Hematopoietic multipotent progenitor cell treated with erythropoietin and hydrocortisone succinate and interleukin-3 and kit ligand, for 6 days (in vitro differentiated cells): ENCODE measurements at regions not wholly inside any gene's neighbourhood (a gene's known extent, or its start where the extent isn't known, plus 50 kb on each side); places are given as distances from the start of the nearest gene placed in this dataset.

Source experiments
- DNase-seq: peaks from one replicate; pipeline ENCODE4 v3.0.0-alpha.2; 2015

DNA sequence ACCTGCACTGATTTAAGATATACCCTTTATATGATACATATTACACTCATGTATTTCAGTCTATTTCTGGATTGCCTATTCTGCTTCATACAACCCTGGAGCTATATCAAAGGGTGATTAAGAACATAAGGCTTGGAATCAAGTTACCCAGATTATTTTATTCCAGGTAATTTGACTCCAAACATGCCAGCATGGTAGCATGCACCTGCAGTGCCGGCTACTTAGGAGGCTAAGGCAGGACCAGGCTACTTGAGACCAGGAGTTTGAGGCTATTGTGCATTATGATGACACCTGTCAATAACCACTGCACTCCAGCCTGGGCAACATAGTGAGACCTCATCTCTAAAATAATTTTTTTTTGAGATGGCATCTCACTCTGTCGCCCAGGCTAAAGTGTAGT is 50.4 kb upstream of the NEO1 start:
- DNase-seq, result no peak

DNA sequence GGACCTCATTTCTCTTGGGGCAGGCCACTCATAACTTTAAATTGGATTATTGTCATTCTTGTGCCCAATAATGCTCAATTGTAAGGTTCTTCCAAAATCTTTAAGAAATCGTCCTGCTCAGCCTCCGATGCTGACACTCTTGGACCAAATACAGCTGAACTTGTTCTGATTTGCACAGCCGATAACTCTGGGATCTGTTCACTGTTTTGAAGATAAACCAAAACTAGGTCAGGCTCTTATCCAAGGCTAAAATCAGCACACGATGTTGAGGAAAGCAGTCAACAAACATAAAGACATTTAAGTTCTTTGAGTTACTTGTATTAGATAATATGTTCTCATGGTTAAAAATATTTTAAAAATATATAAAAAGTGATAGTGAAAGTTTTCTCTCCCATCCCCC is 52.0 kb upstream of the NEO1 start:
- DNase-seq, result no peak

DNA sequence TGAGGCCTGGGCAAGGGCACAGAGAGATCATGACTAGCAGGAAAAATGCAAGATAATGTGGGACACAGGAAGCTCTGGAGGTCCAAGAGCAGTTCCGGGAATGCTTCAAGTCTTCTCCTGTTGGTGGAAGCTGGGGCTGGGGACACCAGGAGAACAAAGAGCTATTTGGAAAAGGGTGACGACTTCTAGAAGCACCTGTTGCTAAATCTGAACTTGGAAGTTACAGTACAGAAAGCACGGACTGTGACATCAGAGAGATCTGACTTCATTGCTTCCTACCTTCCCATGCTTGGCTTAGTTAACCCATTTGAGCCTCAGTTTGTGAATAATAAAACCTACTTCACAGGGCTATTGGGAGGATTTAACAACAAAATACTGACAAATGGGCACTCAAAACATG is 52.7 kb upstream of the NEO1 start:
- no peak for DNase-seq

DNA sequence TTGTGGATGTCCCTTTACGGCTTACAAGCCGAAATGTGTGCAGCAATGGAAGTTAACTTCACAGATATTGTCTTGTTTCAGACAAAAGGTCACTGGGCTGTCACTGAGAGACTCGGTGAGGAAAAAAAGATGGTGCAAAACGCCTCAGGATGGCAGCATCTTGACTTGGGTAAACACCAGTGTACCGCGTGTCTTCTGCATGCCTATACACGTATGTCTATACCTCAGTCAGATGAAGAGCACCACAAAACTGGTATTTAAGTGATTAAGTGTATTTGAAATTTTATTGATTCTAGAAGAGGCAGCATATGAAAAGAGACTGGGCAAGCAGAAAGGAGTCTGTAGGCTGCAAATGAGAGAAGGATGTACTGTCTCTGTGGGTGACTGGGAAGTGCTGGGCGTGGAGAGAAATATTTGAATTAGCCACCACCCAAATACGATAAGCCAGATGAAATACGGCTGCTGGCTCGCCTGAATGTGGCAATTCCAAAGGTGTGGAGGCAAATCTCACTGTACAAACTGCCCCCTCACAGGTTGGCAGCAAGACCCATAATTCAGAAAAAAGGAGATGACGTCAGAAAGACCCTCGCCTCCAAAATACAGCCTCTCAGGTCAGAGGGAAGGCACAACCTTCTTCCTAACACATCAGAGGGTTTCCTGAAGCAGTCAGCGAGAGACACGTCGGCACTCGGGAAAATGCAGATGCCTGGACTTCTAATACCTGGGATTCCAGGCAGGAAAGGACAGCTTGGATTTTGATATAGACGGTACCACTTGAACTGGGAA is 53.4 kb upstream of the NEO1 start:
- DNase-seq, result no peak

DNA sequence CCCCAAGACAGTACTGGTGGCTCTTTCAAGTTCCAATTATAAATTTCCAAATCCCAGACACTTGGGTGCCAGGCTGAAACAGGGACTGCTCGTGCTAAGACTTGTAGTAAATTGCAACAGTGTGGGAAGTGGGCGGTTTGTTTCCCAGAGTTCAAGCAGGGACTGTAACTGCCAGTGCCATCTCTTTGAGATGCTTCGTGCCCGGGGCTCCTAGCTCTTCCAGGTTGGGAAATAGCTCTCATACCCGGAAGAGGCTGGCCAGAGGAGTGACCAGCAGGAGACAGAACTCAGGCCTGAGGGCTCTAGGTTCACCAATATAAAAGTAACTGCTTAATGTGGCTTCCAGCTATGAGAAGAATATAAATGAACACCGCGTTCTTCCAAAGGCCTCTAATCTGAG is 54.0 kb upstream of the NEO1 start:
- DNase-seq, result no peak

DNA sequence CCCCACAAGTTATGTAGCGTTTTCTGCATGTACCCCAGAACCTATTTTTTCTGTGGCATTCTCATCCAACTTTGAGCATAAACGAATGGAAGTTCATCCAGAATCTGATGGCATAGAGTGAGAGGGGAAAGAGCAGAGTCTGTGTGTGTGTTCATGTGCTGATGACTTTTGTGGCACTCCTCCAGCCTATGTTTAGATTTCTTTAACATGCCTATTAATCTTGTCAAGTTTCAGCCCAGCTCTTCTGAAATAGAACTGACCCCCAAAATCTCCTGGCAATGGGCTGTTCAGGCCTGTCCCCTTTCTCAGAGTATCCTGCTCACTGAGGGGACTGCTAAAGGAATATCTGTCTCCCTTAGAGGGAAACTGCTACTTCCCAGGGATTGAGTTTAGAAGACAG is 56.4 kb upstream of the NEO1 start:
- no peak for DNase-seq

DNA sequence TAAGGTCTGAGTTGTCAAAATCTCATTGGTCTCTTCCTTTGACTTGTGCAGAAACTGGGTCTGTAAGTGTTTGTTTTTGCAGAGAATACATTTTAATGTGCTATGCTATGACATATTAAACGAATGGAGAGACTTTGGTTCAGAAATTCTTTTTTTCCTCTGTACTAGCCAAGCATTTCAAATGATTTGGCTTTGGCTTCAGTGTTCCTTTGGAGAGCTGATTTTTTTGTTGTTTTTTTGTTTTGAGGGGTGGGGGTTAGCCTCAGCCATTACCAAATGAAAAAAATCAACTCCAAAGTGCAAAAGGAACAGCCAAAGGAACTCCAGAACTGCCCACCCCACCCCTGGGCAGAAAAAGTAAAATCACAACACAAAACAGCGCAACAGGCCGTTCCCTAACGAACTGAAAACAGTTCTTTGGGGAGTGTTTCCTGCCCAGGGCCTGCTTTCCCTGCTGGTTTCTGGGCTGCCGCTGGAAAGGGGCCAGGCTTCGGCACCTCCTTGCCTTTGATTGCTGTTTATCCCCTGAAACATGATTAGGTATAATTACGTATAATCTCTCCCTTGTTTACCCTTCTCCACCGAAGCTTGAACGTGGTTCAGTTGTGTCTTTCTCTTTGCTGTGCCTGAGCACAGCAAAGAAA is 57.6 kb upstream of the NEO1 start:
- no peak for DNase-seq

DNA sequence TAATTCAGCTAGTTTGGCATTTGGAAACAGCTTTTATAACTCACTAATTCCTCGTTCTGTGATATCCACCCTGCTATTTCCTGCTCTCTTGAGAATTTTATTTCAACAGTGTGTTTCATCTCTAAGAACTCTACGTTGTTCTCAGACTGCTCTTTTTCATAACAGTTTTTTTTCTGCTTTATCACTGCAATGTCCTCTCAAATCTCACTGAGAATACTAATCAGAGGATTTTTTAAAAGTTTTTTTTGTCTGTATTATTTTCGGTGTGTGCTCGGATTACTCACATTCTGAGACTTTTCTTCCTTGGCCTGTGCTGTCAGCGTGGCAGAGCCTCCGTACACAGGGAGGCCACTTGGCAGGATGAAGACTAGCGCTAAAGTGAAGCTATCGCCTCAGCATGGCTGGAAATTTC is 59.4 kb upstream of the NEO1 start:
- DNase-seq, result no peak

DNA sequence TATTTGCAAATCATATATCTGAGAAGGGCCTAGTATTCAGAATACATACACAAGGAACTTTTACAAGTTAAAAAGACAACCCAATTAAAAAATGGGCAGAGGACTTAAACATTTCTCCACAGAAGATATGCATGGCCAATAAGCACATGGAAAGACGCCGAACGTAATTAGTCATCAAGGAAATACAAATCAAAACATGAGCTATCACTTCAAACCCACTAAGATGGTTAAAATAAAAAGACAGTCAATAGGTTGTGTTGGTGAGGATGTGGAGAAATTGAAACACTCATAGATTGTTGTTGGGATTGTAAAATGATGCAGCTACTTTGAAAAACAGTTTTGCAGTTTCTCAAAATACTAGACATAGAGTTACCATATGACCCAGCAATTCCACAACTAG is 61.2 kb upstream of the NEO1 start:
- no peak for DNase-seq

DNA sequence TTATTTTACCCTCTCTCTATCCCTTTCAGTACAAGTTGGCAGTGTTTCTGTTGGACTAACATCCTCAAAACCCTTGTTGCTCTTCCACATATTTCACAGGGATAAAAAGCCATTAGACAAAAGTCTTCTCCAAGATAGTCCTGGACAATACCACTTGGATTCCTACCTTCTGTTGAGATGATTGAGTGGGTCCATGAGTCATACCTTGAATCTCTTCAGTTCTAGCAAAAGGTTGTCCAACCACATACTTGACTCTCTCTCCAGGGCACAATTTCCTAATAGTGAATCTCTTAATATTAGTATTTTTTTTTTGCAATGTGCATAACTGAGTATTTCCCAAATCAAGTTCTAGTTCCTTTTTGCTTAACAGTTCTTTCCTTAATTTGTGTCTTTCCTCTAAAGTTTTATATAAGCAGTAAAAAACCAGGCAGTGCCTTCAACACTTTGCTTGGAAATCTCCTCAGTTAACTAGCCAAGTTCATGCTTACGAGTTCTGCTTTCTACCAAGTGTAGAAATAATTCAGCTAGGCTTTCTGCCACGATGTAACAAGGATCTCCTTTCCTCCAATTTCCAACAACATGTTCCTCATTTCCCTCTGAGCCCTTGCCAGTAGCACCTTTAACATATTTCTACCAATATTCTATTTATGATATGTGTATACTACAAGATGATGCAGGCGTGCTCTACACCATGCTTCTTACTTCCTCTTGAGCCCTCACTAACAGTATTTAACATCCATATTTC is 68.3 kb upstream of the NEO1 start:
- DNase-seq, result no peak

DNA sequence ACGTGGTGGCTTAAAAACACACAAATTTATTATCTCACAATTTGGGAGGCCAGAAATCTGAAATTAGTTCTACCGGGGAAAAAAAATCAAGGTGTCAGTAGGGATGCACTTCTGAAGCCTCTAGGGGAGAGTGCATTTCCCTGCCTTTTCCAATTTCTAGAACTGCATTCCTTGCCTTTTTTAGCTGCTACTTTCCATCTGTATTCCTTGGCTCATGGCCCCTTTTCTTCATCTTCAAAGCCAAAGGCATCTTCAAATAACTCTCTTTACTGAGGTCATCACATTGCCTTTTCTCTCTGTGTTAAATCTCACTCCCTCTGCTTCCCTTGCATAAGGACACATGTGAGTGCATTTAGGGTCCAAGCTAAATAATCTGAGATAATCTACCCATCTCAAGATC is 69.5 kb upstream of the NEO1 start:
- DNase-seq, result no peak

DNA sequence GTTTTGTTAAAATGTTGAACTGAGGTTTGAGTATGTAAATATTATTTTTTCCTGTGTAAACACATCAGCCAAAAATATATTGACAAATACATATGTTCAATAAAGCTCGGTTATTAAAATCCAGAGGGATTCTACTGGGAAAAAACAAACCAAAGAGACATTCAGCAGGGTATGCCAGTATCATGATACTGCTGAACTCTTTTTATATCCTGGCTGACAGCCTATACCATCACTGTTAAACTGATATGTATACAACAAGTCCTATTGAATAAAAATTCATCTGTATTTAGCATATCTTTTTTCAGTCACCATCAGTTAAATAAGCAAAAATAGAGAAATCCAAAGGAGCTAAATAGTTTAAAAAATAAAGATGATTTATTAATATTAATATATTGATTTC is 71.6 kb upstream of the NEO1 start:
- no peak for DNase-seq

DNA sequence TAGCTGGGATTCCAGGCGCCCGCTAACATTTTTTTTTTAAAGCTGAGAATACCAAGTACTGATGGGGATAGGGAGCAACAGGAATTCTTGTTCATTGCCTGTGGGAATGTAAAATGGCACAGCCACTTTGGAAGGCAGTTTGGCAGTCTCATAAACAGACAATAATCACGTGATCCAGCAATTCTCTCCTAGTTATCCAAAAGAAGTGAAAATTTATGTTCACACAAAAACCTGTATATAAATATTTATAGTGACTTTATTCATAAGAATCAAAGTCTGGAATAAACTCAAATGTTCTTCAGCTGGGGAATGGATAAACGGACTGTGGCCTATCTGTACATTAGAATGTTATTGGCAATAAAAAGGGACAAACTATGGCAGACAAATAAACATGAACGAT is 72.5 kb upstream of the NEO1 start:
- no peak for DNase-seq

DNA sequence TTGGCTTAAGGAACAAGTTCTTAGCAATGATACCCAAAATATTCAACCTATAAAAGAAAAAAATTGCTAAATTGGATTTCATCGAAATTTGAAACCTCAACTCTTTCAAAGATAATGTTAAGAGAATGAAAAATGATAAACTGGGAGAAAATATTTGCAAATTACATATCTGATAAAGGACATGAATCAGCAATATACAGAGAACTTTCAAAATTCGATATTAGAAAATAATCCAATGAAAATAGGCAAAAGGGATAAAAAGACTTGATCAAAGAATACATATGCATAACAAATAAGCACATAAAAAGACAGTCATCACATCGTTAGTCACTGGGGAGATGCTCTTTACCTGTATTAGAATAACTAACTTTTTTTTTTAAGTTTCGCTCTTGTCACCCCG is 73.0 kb upstream of the NEO1 start:
- DNase-seq, result no peak

DNA sequence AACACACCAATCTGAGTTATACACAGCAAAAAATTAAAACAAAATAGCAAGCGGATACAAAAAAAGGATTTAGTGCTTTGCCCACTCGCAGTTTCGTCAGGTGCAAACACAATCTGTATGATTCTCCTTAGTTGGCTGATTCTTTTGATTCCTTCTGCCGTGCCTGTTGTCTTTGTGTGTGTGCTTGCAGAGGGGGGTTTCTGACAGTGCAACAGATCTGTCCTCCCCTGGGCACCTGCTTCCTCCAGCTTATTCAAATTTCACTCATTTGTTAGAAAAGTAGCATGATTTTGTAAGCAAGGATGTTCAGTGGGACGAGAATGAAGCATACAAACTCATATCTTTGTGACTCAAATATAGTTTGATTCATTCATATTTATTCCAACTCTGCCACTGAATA is 74.0 kb upstream of the NEO1 start:
- DNase-seq, result no peak

DNA sequence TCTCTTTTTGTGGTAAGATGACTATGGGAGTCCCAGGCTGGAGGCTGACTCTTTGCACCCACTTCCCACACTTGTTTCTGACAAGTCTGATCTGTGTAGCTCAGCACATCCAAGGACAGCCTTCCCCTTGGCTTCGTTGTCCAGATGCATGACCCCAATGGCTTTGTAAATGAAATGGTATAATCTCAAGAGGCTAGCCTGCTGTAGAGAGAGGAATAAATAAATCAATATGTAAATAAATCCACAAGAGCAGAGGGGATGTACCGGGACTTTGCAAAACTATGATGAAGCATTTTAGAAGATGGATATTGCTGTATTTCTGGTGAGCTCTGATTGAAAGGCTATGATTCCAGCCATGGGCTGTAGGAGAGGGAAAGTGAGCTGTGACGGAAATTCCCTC is 79.9 kb upstream of the NEO1 start:
- DNase-seq, result no peak

DNA sequence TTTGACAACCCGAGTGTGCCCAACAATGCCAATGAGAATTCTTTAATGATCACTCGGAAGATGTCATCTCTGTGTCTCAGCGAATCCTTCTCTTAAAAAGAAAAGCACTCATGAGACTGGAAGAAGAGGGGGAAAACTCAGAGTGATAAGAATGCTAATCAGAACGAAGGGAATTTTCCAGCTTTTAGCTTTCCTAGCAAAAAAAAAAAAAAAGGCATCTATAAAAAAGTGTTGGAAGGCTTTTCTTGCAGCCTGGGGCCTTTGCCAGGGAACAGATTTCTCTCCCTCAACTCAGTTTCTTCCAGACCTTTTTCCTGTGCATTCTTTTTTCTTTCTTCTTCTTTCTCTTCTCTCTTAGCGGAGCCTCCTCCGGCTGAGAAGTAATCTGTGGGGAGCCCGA is 80.5 kb upstream of the NEO1 start:
- no peak for DNase-seq

DNA sequence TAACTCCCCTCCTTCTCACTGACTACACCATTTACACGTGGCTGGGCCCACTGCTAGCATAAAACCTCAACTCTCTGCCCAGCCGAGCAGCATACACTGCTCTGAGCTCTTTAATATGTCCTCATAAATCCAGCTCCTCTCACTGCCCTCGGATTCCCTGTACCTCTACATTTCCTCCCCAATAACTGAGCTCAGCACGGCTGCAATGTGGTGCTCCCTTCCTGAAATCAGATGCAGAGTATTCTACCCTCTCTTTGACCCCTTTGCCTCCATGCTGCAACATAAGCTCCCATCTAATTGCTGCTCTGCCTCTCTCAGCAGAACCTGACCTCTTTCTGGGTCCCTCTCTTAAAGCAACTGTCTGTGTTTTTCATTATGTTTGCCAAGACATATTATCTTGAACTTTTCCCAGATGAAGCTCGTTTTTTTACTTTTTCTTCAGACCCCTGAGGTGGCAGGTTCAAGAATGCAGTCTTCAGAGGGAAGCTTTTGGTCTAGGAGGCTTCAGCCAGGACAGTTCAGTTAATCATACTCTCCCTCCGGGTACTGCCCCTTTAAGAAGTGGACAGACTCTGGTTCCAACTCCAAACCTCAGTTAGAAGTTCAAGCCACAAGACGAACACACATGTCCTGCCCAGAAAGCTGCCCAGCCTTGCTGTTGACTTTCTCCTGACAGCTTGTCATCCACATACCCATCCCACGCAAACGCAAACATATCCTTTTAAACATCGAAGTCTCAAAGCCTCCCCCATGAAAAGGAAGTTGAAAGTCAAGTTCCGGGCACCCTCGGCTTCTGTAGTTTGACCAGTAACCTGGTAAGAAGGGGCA is 81.1 kb upstream of the NEO1 start:
- no peak for DNase-seq

DNA sequence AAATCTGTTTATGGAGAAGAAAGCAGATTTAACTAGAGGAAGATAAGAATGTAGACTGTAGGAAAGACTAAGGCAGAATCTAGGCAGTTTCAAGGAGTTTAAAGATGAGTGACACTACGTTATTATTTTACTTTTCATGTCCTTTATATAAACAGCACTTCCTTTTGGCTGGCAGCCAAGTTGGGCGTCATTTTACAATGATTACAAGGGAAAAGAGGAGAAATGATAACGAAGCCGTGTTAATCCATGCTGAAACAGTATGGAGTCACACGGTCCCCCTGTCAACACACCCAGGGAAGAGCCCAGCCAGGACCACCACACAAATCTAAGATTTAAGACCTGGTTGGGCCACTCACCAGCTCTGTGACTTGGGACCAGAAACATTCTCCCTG is 83.7 kb upstream of the NEO1 start:
- peak; percentile 27 for DNase-seq

DNA sequence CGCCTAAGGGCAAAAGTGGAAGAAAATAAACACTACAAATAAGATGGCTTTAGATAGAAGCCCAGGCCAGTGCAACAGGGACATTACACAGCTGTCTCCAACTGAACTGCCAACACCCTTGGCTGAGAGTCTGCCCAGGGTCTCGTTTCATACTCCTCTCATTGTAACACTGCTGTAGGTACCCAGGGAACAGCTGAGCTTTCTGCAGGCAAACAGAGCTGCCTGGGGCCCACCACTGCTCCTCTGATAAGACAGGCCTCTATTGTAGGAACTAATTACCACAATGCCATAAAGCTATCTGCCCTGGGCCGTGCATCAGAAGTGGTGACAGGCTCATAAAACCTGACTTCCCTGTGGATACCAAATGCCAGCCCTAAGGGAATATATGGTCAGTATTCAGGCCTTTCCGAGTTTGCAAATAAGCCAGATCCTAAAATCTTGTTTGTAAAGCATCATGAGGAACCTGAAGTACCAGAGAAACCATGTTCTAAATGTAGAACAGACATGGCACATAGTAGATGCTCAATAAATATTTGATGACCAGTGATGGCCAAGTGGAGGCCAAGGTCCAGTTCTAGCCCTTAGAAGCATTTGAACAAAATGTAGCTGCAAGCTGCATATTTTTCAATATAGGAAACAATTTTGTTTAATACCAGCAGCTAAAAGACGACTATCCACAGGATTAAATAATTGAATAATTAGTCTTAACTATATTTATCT is 84.3 kb upstream of the NEO1 start:
- DNase-seq, result no peak

DNA sequence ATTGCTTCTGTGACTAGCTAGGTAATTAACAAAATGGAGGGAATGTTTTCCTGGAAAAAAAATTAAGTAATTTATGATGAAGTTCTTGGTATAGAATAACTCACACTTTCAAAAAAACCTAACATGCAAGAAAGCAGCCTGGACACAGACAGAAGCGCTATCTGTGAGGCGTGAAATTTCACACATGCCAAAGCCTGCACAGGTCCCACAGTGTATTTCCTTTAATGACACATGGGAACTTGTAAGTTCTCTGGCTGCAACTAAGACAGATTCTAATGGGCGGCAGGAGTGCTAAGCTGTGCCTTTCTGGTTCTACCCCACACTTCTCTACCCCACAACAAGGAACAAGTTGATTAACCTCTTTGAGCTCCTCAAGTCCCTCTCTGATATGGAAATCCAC is 84.9 kb upstream of the NEO1 start:
- no peak for DNase-seq

DNA sequence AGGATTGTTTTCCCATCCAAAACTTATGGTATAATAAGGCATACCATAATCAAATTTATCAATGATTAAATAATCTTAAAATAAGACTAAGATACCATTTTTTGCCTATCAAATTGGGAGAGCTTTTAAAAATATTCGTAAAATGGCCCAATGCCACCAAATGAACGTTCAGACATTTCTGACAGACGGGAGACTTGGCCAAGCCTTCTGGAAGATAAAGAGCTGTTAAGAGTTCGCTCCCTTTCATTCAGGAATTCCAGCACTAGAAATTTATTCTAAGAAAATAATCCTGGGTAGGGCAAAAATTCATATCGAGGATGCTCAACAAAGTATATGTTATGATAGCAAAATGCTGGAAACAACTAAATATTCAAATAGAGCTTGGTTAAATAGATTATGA is 85.6 kb upstream of the NEO1 start:
- DNase-seq, result no peak

DNA sequence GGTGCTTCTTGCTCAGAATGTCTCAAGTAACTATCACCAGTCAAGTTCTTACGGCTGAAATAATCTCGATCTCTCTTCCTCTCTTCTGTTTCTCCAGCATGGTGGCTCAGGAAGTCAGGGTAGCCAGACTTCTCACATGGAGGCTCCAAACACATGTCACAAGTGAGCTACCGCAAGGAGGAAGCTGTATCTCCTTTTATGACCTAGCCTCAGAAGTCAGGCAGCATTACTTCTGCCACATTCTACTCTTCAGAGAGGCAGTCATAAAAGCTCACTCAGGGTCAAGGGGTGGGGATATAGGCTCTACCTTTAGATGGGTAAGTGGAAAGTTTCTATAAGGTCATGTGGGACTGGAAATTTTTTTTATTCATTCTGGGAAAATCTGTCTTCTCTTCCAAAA is 86.6 kb upstream of the NEO1 start:
- no peak for DNase-seq
